ENCODE measurements at regions not wholly inside any gene's neighbourhood (a gene's known extent, or its start where the extent isn't known, plus 50 kb on each side); places are given as distances from the start of the nearest gene placed in this dataset.

DNA sequence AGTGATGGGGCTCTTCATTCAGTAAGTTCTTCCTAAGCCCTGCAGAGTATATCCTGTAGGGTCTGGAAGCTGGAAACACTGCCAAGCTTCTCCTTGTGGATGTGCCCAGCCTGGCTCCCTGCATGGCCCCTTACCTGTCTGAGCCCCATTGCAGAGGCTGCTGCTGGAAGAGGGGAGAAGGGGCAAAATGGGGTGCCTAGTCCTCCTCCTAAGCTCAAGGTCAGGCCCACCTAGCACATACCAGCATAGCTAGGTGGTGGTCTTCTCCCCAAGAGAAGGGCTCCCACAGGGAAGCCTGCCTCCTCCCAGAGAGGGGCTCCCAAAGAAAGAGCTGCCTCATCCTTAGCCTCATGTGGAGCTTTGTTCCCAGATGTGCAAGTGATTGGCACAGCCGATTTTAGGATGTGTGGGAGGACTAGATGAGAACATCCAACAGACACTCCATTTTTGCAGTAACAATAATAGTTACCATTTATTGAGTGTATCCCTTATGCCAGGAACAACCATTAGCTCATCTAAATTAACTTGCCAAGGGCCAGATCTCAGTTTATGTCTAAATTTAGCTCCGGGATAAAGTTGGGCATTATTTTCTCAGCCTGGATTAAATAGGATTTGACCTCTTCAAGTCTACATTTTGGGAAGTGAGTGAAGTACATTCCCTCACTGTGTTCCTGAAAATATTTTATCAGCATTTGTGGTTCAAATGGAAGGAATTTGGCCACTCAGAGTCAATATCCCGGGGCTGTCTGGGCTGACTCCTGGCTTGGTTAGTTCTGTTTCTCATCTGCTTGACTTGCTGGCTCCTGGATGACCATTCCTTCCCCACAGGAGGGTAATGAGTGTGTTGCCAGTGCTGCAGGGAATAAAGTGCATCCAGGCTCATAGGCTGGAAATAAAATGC, 291.1 kb upstream of the ROPN1 start:
- DNase-seq (ENCODE audit: low spot score in 2 of 2) (no peak), ATAC-seq (ENCODE audit: low read depth) (no peak)
- no peak overlapping the region for H3K27ac Mint-ChIP-seq
- H3K27me3 Mint-ChIP-seq, result peaks cover 7% of the 10 kb centered on the region
- H3K9me3 Mint-ChIP-seq, result no peaks in the 10 kb centered on the region
- no peaks in the 10 kb centered on the region for H3K36me3 Mint-ChIP-seq
- H3K4me1 Mint-ChIP-seq, result no peaks in the 10 kb centered on the region
- H3K4me3 Mint-ChIP-seq, result no peak overlapping the region

DNA sequence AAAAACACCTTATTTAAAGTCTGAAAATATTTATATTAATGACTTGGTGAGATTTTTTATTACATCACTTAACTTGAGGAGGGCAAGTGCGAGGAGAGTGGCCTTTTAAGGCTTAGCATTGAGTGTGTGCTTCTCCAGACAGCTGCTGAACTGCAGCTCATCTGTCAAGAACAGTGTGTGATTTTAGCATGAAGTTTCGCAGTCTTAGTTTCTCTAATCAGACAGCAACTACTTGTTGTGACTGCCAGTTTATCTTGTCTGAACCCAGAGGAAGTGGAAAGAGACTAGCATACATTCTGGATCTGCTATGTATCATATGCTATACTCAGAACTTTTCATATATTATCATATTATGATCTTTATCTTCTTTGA, 291.7 kb upstream of the ROPN1 start:
- H3K9me3 Mint-ChIP-seq, result peaks cover 6% of the 10 kb centered on the region
- H3K4me3 Mint-ChIP-seq, result no peak overlapping the region
- H3K27ac Mint-ChIP-seq, result no peak overlapping the region
- peaks cover 12% of the 10 kb centered on the region for H3K27me3 Mint-ChIP-seq
- ATAC-seq (ENCODE audit: low read depth), result no peak
- H3K36me3 Mint-ChIP-seq, result no peaks in the 10 kb centered on the region
- no peak for DNase-seq (ENCODE audit: low spot score in 2 of 2)
- H3K4me1 Mint-ChIP-seq, result no peaks in the 10 kb centered on the region

DNA sequence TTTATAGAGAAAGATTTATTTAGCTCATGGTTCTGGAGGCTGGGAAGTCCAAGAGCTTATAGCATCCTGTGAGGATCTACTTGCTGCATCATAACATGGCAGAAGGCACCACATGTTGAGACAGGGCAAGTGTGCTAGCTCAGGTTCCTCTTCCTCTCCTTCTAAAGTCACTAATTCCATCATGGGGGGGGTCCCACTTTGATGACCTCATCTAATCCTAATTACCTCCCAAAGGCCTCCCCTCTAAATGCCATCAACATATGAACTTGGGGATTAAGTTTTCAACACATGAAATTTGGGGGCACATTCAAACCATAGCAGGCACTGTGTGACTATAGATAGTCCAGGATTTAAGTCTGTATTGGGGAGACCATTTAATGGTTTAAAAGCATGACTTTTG, 297.1 kb upstream of the ROPN1 start:
- Mint-ChIP-seq H3K27ac (no peak overlapping the region), H3K9me3 (peaks cover 6% of the 10 kb centered on the region), H3K4me1 (no peaks in the 10 kb centered on the region), H3K27me3 (peaks cover 17% of the 10 kb centered on the region), H3K4me3 (no peak overlapping the region), H3K36me3 (no peaks in the 10 kb centered on the region)
- ATAC-seq (ENCODE audit: low read depth) (no peak), DNase-seq (ENCODE audit: low spot score in 2 of 2) (no peak)

DNA sequence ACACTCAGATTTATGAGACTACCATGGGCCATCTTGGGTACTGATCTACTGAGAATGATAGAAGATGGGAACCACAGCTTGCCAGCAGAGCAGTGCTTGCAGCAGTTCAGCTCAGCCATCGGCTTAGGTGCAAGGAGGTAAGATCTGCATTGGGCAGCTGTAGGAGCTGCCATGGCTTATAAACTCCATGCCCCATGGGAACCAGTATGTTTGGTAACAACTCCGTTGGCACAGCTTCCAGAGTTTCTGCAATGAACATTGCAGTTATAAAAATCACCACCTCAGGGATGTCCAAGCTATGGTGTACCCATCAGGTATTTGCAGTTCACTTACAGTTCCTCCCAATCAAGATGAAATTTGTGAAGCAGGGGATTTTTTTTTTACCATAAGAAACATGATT, 299.1 kb upstream of the ROPN1 start:
- H3K9me3 Mint-ChIP-seq, result peaks cover 6% of the 10 kb centered on the region
- H3K4me1 Mint-ChIP-seq, result no peaks in the 10 kb centered on the region
- H3K27ac Mint-ChIP-seq, result no peak overlapping the region
- H3K4me3 Mint-ChIP-seq, result no peak overlapping the region
- H3K36me3 Mint-ChIP-seq, result no peaks in the 10 kb centered on the region
- DNase-seq (ENCODE audit: low spot score in 2 of 2) (no peak), ATAC-seq (ENCODE audit: low read depth) (no peak)
- peaks cover 19% of the 10 kb centered on the region for H3K27me3 Mint-ChIP-seq

DNA sequence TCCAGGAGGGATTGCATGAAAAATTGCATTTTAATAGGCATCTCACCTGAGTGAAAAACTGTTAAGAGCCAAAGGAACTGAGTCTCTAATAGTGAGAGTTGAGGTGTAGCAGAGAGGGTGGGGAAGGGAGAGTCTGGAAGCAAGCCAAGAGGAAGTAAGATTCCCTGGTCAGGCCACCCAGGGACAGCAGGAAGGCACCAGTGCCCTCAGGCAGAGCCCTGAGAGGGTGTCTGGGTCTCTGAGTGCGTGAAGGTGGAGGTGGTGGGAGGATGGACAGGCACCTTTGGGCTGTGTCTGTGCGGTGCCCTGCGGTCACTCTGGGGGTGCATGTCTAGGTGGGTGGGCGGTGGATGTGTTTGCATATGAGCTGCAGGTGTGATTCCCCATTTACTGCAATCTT, 300.4 kb upstream of the ROPN1 start:
- ATAC-seq (ENCODE audit: low read depth) (no peak), DNase-seq (ENCODE audit: low spot score in 2 of 2) (no peak)
- Mint-ChIP-seq H3K27ac (no peak overlapping the region), H3K27me3 (peaks cover 24% of the 10 kb centered on the region), H3K4me3 (no peak overlapping the region), H3K9me3 (peaks cover 6% of the 10 kb centered on the region), H3K4me1 (no peaks in the 10 kb centered on the region), H3K36me3 (no peaks in the 10 kb centered on the region)

DNA sequence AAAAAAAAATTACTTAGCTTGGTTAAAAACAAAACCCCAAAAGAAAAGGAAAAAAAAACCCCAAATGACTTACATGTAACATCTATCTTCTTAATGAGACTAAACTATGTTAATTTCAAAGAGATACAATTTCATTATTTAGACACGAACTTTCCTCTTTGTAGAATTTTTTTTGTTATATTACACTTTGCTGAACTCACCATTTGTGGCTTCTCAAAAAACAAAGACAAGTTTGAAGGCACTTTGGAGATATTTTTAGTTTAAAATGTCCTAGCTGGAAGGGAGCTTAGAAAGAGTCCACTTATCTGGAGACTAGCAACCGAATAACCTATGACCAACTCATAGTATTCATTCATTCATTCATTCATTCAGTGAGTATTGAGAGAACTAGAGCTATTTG, 301.7 kb upstream of the ROPN1 start:
- peaks cover 20% of the 10 kb centered on the region for H3K27me3 Mint-ChIP-seq
- DNase-seq (ENCODE audit: low spot score in 2 of 2), result no peak
- no peaks in the 10 kb centered on the region for H3K36me3 Mint-ChIP-seq

DNA sequence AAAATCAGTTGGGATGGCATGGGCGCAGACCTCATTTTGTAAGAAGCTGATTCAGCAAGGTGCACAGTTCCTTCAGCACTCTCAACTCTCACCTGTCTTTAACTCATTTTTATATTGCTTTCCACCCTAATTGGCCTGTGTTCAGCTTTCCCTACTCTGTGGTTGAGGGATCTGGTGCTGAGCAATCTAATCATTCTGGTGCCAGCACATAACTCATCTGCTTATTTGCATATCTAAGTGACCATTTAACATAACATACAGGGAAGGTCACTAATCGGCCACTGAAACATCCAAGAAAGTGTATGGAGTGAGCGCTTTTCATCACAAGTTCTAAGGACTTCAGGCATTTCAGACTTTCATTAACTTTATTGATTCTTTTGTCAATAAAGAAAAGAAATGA, 303.4 kb upstream of the ROPN1 start:
- Mint-ChIP-seq H3K9me3 (no peaks in the 10 kb centered on the region), H3K27me3 (peaks cover 21% of the 10 kb centered on the region), H3K4me1 (no peaks in the 10 kb centered on the region), H3K4me3 (no peak overlapping the region), H3K27ac (no peak overlapping the region), H3K36me3 (no peaks in the 10 kb centered on the region)
- no peak for DNase-seq (ENCODE audit: low spot score in 2 of 2)
- no peak for ATAC-seq (ENCODE audit: low read depth)

More for the DNA sequence above, 301.7 kb upstream of the ROPN1 start:
- no peak overlapping the region for H3K27ac Mint-ChIP-seq
- ATAC-seq (ENCODE audit: low read depth), result no peak
- no peaks in the 10 kb centered on the region for H3K4me1 Mint-ChIP-seq
- H3K9me3 Mint-ChIP-seq, result peaks cover under 1% of the 10 kb centered on the region
- H3K4me3 Mint-ChIP-seq, result no peak overlapping the region

DNA sequence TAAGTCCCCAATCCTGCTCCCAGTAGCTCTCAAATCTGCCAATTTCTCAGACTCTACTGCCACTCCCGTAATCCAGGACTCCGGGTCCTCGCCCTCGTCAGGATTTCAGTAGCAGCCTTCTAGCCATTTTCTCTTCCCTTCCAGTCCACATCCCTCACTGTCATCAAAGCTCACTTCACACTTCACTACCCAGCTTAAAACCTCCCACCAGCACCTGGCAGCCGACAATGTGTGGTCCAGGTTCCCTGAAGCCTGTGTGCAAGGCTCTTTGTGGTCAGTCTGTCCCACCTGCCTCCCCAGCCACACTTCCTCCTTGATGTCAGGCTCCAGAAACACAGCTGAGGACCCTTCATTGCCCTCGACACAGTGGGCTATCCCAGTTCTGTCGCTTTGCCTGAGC, 304.5 kb upstream of the ROPN1 start:
- no peaks in the 10 kb centered on the region for H3K36me3 Mint-ChIP-seq
- no peak for ATAC-seq (ENCODE audit: low read depth)
- DNase-seq (ENCODE audit: low spot score in 2 of 2), result no peak
- no peaks in the 10 kb centered on the region for H3K4me1 Mint-ChIP-seq
- peaks cover 18% of the 10 kb centered on the region for H3K27me3 Mint-ChIP-seq
- no peak overlapping the region for H3K27ac Mint-ChIP-seq
- no peak overlapping the region for H3K4me3 Mint-ChIP-seq
- no peaks in the 10 kb centered on the region for H3K9me3 Mint-ChIP-seq

DNA sequence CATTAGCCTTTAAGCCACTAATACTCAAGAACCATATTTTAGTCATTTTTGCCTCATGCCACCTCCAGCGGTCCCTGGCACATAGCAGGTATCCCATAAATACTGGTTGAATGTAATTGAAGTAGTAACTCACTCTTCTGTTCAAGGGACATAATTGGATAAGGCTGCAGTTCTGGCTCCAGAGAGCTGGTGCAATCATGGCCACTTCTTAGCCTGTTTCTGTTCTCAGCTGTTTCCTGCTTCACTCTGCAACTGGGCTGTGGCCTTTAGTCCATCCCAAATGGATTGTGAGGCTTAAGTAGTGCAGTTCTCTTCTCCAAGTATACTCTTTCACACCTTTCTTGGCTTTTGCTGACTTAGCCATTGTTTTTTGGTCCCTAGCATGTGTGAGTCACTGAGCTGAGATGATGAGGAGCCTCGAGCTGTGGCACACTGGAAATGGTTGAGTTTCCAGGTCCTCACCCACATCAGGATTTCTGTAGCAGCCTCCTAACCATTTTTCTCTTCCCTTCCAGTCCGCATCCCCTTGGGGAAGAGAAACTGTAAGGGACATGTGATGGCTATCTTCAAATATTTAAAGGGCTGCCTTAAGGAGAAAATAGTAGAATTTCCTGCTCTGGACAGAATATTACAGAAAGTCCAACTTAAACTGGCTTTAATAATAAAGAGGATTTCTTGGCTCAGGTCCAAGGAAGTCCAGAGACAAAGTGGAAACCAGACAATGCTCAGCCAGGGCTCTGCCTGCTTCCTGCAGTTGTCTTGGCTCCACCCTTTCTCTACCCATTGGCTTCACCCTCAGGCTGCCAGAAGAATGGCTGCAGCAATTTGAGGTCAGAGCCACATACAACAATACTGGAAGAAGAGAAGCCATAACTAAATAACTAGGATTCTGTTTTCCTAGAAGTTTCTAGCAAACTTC, 305.4 kb upstream of the ROPN1 start:
- H3K4me3 Mint-ChIP-seq, result no peak overlapping the region
- DNase-seq (ENCODE audit: low spot score in 2 of 2), result no peak
- no peaks in the 10 kb centered on the region for H3K4me1 Mint-ChIP-seq
- H3K36me3 Mint-ChIP-seq, result no peaks in the 10 kb centered on the region
- H3K27ac Mint-ChIP-seq, result no peak overlapping the region
- no peak for ATAC-seq (ENCODE audit: low read depth)
- no peaks in the 10 kb centered on the region for H3K9me3 Mint-ChIP-seq
- peaks cover 14% of the 10 kb centered on the region for H3K27me3 Mint-ChIP-seq

DNA sequence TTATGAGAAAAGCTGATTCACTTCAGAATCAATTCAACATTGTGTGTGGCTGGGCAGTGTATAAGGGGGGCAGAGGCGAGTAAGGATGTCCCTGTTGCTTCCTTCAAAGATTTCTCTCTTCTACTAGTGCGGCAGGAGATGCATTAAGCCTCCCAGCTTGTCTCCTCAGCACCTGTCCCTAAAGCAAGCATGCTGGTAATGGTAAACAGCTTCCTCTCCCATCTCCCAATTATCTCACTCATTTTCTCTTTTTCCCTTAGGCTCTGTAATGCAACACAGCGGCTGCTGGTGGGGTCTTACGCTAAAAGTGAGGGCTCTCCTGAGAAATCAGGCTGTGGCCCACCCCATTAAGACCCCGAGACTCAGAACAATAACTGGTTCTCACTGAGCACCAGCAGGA, 306.4 kb upstream of the ROPN1 start:
- Mint-ChIP-seq H3K27me3 (peaks cover 15% of the 10 kb centered on the region), H3K36me3 (no peaks in the 10 kb centered on the region), H3K27ac (no peak overlapping the region), H3K4me3 (no peak overlapping the region), H3K4me1 (no peaks in the 10 kb centered on the region), H3K9me3 (no peaks in the 10 kb centered on the region)
- ATAC-seq (ENCODE audit: low read depth) (no peak), DNase-seq (ENCODE audit: low spot score in 2 of 2) (no peak)

DNA sequence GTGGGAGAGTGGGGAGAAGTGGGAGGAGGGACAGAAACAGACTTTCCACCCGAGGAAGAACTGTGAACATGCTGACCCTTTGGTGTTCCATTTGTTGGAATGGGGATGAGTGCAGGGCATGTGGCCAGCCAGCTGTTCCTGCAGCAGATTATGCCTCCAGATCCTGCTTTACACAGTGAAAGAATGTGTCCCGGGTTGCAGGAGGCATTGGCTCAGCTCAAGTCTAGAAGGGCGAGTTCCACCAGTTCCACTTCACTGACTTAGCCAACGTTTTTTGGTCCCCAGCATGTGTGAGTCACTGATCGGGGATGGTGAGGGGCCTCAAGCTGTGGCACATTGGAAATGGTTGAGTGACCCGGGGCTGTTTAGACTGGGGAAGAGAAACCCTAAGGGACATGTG, 307.0 kb upstream of the ROPN1 start:
- Mint-ChIP-seq H3K4me3 (no peak overlapping the region), H3K9me3 (peaks cover 2% of the 10 kb centered on the region), H3K27me3 (peaks cover 18% of the 10 kb centered on the region), H3K36me3 (no peaks in the 10 kb centered on the region), H3K4me1 (no peaks in the 10 kb centered on the region), H3K27ac (no peak overlapping the region)
- DNase-seq (ENCODE audit: low spot score in 2 of 2), result no peak
- no peak for ATAC-seq (ENCODE audit: low read depth)

DNA sequence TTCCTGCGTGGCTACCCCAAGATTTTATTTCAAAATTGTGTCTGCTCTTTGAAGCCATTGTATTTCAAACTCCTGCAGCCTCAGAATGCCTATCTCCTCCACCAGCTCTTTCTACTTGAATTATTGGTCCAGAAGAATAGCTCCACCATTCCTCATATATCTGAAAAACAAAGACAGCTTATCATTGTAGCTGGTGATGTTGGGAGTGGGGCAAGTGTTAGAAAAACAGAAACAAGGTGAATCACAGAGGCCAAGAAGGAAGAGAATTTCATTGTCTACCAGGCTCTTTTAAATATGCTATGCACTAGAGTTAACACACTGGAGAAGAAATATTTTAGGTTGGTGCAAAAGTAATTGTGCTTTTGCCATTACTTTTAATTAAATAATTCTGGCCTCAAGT, 307.9 kb upstream of the ROPN1 start:
- DNase-seq (ENCODE audit: low spot score in 2 of 2), result no peak
- H3K4me3 Mint-ChIP-seq, result no peak overlapping the region
- H3K27me3 Mint-ChIP-seq, result peaks cover 14% of the 10 kb centered on the region
- no peak for ATAC-seq (ENCODE audit: low read depth)
- H3K27ac Mint-ChIP-seq, result no peak overlapping the region
- peaks cover 2% of the 10 kb centered on the region for H3K9me3 Mint-ChIP-seq
- no peaks in the 10 kb centered on the region for H3K36me3 Mint-ChIP-seq
- no peaks in the 10 kb centered on the region for H3K4me1 Mint-ChIP-seq

DNA sequence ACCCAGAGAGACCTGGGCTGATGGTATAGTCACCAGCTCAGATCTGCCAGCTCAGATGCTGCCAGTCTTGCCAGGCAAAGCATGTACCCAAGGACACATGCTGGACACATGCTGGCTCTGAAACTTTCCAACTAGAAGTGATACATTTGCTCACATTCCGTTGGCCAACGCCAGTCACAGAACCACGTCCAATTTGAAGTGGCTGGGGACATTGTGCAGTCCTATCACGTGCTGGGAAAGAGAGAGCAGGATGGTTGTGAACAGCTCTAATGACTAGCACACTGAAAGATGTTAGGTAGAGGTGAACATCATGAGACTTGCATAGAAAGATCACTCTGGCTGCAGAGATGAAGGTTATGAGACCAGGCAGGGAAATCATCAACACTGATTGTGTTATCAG, 308.5 kb upstream of the ROPN1 start:
- H3K4me1 Mint-ChIP-seq, result no peaks in the 10 kb centered on the region
- ATAC-seq (ENCODE audit: low read depth) (no peak), DNase-seq (ENCODE audit: low spot score in 2 of 2) (no peak)
- H3K27ac Mint-ChIP-seq, result no peak overlapping the region
- H3K4me3 Mint-ChIP-seq, result no peak overlapping the region
- H3K27me3 Mint-ChIP-seq, result peaks cover 14% of the 10 kb centered on the region
- H3K9me3 Mint-ChIP-seq, result peaks cover 2% of the 10 kb centered on the region
- no peaks in the 10 kb centered on the region for H3K36me3 Mint-ChIP-seq

DNA sequence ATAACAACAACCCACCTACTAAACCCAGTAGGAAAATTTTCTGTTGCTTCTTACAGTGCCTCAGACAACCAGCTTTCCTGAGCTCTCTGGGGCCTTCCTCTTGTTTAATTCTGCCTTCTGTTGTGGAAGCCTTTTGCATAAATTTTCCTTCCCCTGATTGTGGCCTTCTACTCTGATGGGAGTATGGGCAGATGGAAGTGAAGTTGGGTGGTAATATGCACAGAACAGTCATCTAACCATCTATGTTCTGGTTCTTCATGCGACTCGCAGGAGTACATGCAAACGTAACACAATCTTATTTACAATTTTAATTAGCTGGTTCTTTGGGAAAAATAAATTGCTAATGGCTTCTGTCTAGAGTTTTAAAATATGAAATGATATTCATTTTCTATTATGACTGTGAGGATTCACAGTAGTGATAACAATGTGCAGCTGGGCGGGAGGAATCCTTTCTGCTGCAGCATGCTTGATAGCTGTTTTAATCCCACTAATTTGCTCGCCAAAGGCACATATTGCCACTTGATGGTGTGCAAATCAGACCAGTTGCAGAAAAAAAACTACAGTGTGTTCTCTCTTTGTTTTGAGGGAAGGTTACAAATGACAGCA, 311.5 kb upstream of the ROPN1 start:
- Mint-ChIP-seq H3K27me3 (peaks cover 7% of the 10 kb centered on the region), H3K4me3 (no peak overlapping the region), H3K4me1 (no peaks in the 10 kb centered on the region), H3K27ac (no peak overlapping the region), H3K9me3 (peaks cover 12% of the 10 kb centered on the region), H3K36me3 (peaks cover 1% of the 10 kb centered on the region)
- DNase-seq (ENCODE audit: low spot score in 2 of 2) (no peak), ATAC-seq (ENCODE audit: low read depth) (no peak)

Data from memory B cell (primary cell).